DND-41 (cell line): ENCODE measurements at regions not wholly inside any gene's neighbourhood (a gene's known extent, or its start where the extent isn't known, plus 50 kb on each side); places are given as distances from the start of the nearest gene placed in this dataset.

Experiments used
- CTCF ChIP-seq: IDR thresholded peaks from 2 replicates; pipeline ENCODE4 v1.5.1; 2012; ENCODE audit warnings: borderline replicate concordance, low read length, moderate library complexity, mild to moderate bottlenecking; ENCODE audit not compliant: poor library complexity, severe bottlenecking; ENCODE audit errors: extremely low read depth
- EZH2 ChIP-seq: IDR thresholded peaks from 3 replicates; pipeline ENCODE4 v1.6.1; 2012; ENCODE audit warnings: borderline replicate concordance, low read depth, mild to moderate bottlenecking, moderate library complexity, low read length, inconsistent platforms; ENCODE audit not compliant: severe bottlenecking

GRCh38 chr2:106745468-106745867 lies 140.5 kb downstream of the ST6GAL2 start:
- TF ChIP-seq CTCF = no peak
- TF ChIP-seq EZH2 = no peak
